NCI-H82 treated with DMSO at 0.1 percent for 48 hours (cell line): ENCODE measurements at regions not wholly inside any gene's neighbourhood (a gene's known extent, or its start where the extent isn't known, plus 50 kb on each side); places are given as distances from the start of the nearest gene placed in this dataset.

Experiments used
- DNase-seq: peaks from one replicate; lab custom pipeline; 2025; ENCODE audit not compliant: unreplicated experiment; lab: John Stamatoyannopoulos, UW

- peak; percentile 47 for DNase-seq
Observed at GRCh38 chr17:68749349-68750207, 148.4 kb upstream of the FAM20A start.

- DNase-seq, result no peak
Observed at GRCh38 chr17:68748381-68748780, 147.2 kb upstream of the FAM20A start.

- DNase-seq, result no peak
Observed at GRCh38 chr17:68740555-68741447, 139.6 kb upstream of the FAM20A start.

GRCh38 chr17:68737761-68738443, 136.7 kb upstream of the FAM20A start:
- no peak for DNase-seq

- DNase-seq, result no peak
Observed at GRCh38 chr17:68734931-68735330, 133.8 kb upstream of the FAM20A start.

GRCh38 chr17:68734187-68734900, 133.2 kb upstream of the FAM20A start:
- no peak for DNase-seq

GRCh38 chr17:68733241-68734176, 132.3 kb upstream of the FAM20A start:
- DNase-seq, result no peak

GRCh38 chr17:68732301-68732749, 131.2 kb upstream of the FAM20A start:
- no peak for DNase-seq

GRCh38 chr17:68731465-68731864, 130.3 kb upstream of the FAM20A start:
- no peak for DNase-seq

GRCh38 chr17:68719431-68719830, 118.3 kb upstream of the FAM20A start:
- DNase-seq, result no peak

GRCh38 chr17:68718926-68719325, 117.8 kb upstream of the FAM20A start:
- DNase-seq, result no peak

- DNase-seq, result no peak
Observed at GRCh38 chr17:68718465-68718864, 117.3 kb upstream of the FAM20A start.

GRCh38 chr17:68714676-68715075, 113.5 kb upstream of the FAM20A start:
- DNase-seq, result no peak

- no peak for DNase-seq
Observed at GRCh38 chr17:68711858-68712257, 110.7 kb upstream of the FAM20A start.

- no peak for DNase-seq
Observed at GRCh38 chr17:68710976-68711375, 109.8 kb upstream of the FAM20A start.

GRCh38 chr17:68710035-68710780, 109.0 kb upstream of the FAM20A start:
- no peak for DNase-seq

- no peak for DNase-seq
Observed at GRCh38 chr17:68709461-68709860, 108.3 kb upstream of the FAM20A start.

GRCh38 chr17:68707031-68707430, 105.9 kb upstream of the FAM20A start:
- DNase-seq, result no peak

- DNase-seq, result no peak
Observed at GRCh38 chr17:68706356-68706920, 105.3 kb upstream of the FAM20A start.
